Liver (tissue), 8 donors: ENCODE measurements at regions not wholly inside any gene's neighbourhood (a gene's known extent, or its start where the extent isn't known, plus 50 kb on each side); places are given as distances from the start of the nearest gene placed in this dataset.

Experiments
- DNase-seq: peaks from one replicate; pipeline ENCODE4 v3.0.0-alpha.2; 2017; ENCODE audit warnings: low spot score
- H3K27ac ChIP-seq, 2 donors: one replicate each; pipeline ENCODE4 v1.7.0; 2013; ENCODE audit warnings: inconsistent platforms in 2 of 2, low read length in 2 of 2, control low read depth in 1 of 2, low read depth in 1 of 2, mild to moderate bottlenecking in 1 of 2
- H3K27me3 ChIP-seq, 4 donors: one replicate each; pipeline versions ENCODE4 v1.6.1 to v1.7.0; 2013; ENCODE audit warnings: low read length in 3 of 4, inconsistent platforms in 1 of 4, mild to moderate bottlenecking in 1 of 4, moderate library complexity in 1 of 4; ENCODE audit not compliant: control insufficient read depth in 4 of 4, insufficient read depth in 4 of 4
- H3K36me3 ChIP-seq, 4 donors: one replicate each; pipeline versions ENCODE4 v1.6.1 to v1.7.0; 2013; ENCODE audit warnings: low read length in 3 of 4, mild to moderate bottlenecking in 3 of 4, low read depth in 1 of 4, moderate library complexity in 1 of 4; ENCODE audit not compliant: control insufficient read depth in 4 of 4, insufficient read depth in 3 of 4
- H3K4me1 ChIP-seq, 4 donors: one replicate each; pipeline versions ENCODE4 v1.6.1 to v1.7.0; 2013; ENCODE audit warnings: low read length in 3 of 4, mild to moderate bottlenecking in 3 of 4, moderate library complexity in 1 of 4; ENCODE audit not compliant: control insufficient read depth in 4 of 4, insufficient read depth in 4 of 4
- H3K4me3 ChIP-seq, 3 donors: one replicate each; pipeline versions ENCODE4 v1.6.1 to v1.7.0; 2013; ENCODE audit warnings: low read length in 3 of 3, control low read depth in 1 of 3, low read depth in 1 of 3, mild to moderate bottlenecking in 1 of 3
- H3K9ac ChIP-seq, 2 donors: one replicate each; pipeline ENCODE4 v1.7.0; 2013; ENCODE audit warnings: low read length in 2 of 2, mild to moderate bottlenecking in 2 of 2, moderate library complexity in 2 of 2, control low read depth in 1 of 2, low read depth in 1 of 2
- H3K9me3 ChIP-seq, 4 donors: one replicate each; pipeline versions ENCODE4 v1.6.1 to v1.7.0; 2013; ENCODE audit warnings: low read length in 3 of 4; ENCODE audit not compliant: control insufficient read depth in 4 of 4
- ATF3 ChIP-seq: IDR thresholded peaks from 2 replicates; pipeline ENCODE4 v1.6.1; 2016; ENCODE audit warnings: antibody characterized with exemption
- CTCF ChIP-seq: fragments of 150-350 bp; IDR thresholded peaks from 2 replicates; pipeline ENCODE4 v1.5.1; 2017; ENCODE audit warnings: improper control_type of control experiment, low read depth, low read length; ENCODE audit not compliant: missing input control
- EGR1 ChIP-seq, 2 donors: IDR thresholded peaks; 2 replicates each; pipeline ENCODE4 v1.6.1; 2016 to 2018; ENCODE audit warnings: antibody characterized with exemption in 2 of 2, low read depth in 2 of 2
- FOXA1 ChIP-seq: IDR thresholded peaks from 2 replicates; pipeline ENCODE4 v1.6.1; 2016; ENCODE audit warnings: antibody characterized with exemption
- FOXA2 ChIP-seq: IDR thresholded peaks from 2 replicates; pipeline ENCODE4 v1.6.1; 2016; ENCODE audit warnings: antibody characterized with exemption
- GABPA ChIP-seq, 2 donors: IDR thresholded peaks in 1 of 2; conservative IDR thresholded peaks in 1 of 2; 2 replicates each; pipeline ENCODE4 v1.6.1; 2016; ENCODE audit warnings: antibody characterized with exemption in 2 of 2, mild to moderate bottlenecking in 1 of 2, moderate library complexity in 1 of 2
- HNF4A ChIP-seq, 2 donors: conservative IDR thresholded peaks; 2 replicates each; pipeline ENCODE4 v1.6.1; 2016; ENCODE audit warnings: antibody characterized with exemption in 2 of 2, mild to moderate bottlenecking in 2 of 2
- HNF4G ChIP-seq: IDR thresholded peaks from 2 replicates; pipeline ENCODE4 v1.6.1; 2016; ENCODE audit warnings: antibody characterized with exemption
- JUND ChIP-seq, 2 donors: IDR thresholded peaks; 2 replicates each; pipeline ENCODE4 v1.6.1; 2016; ENCODE audit warnings: antibody characterized with exemption in 2 of 2
- MAX ChIP-seq: IDR thresholded peaks from 2 replicates; pipeline ENCODE4 v1.6.1; 2016; ENCODE audit warnings: antibody characterized with exemption
- NR2F2 ChIP-seq: IDR thresholded peaks from 2 replicates; pipeline ENCODE4 v1.6.1; 2016; ENCODE audit warnings: antibody characterized with exemption
- RAD21 ChIP-seq, 2 donors: IDR thresholded peaks; 2 replicates each; pipeline ENCODE4 v1.6.1; 2016; ENCODE audit warnings: antibody characterized with exemption in 2 of 2, mild to moderate bottlenecking in 2 of 2
- REST ChIP-seq: IDR thresholded peaks from 2 replicates; pipeline ENCODE4 v1.6.1; 2016; ENCODE audit warnings: antibody characterized with exemption, mild to moderate bottlenecking
- RXRA ChIP-seq, 2 donors: IDR thresholded peaks; 2 replicates each; pipeline ENCODE4 v1.6.1; 2017 to 2018; ENCODE audit warnings: antibody characterized with exemption in 2 of 2, mild to moderate bottlenecking in 1 of 2
- SP1 ChIP-seq: IDR thresholded peaks from 2 replicates; pipeline ENCODE4 v1.6.1; 2018; ENCODE audit warnings: antibody characterized with exemption, mild to moderate bottlenecking
- TAF1 ChIP-seq: conservative IDR thresholded peaks from 2 replicates; pipeline ENCODE4 v1.6.1; 2016; ENCODE audit warnings: antibody characterized with exemption, mild to moderate bottlenecking
- YY1 ChIP-seq: IDR thresholded peaks from 2 replicates; pipeline ENCODE4 v1.6.1; 2016; ENCODE audit warnings: antibody characterized with exemption, mild to moderate bottlenecking
- ZBTB33 ChIP-seq: IDR thresholded peaks from 2 replicates; pipeline ENCODE4 v1.6.1; 2016; ENCODE audit warnings: antibody characterized with exemption
- WGBS: extraction: QIAGEN DNeasy Blood & Tissue Kit; methylation state at CpG from one replicate; pipeline ENCODE4 v1.1.7; 2013; 5-methylcytosine and 5-hydroxymethylcytosine counted together
- donor health status: healthy.
- donor health status: healthy.
- donor health status: healthy.
- donor health status: healthy.
- donor health status: healthy.

- TF ChIP-seq ZBTB33 (no peak), JUND (IDR thresholded peaks at IDR 0.05) (no peak)
Measured at GRCh38 chr4:59307609-59308008, 1892.5 kb upstream of the ADGRL3 start (continued).

- H3K9ac ChIP-seq: no peak overlapping the region
- TF ChIP-seq ATF3: no peak
- no peak for TF ChIP-seq GABPA (IDR thresholded peaks at IDR 0.05 in 1 of 2, conservative IDR thresholded peaks at IDR 0.05 in 1 of 2)
- TF ChIP-seq FOXA1: no peak
- TF ChIP-seq RXRA (IDR thresholded peaks at IDR 0.05): no peak
- TF ChIP-seq YY1: no peak
- no peak for TF ChIP-seq NR2F2
- TF ChIP-seq RAD21 (IDR thresholded peaks at IDR 0.05): no peak
- no peak for TF ChIP-seq HNF4A (conservative IDR thresholded peaks at IDR 0.05)
- no peak for TF ChIP-seq SP1
- no peak for TF ChIP-seq ZBTB33
- no peak for TF ChIP-seq HNF4G
- no peak for TF ChIP-seq EGR1 (IDR thresholded peaks at IDR 0.05; ENCODE audit: low read depth in 2 of 2)
- TF ChIP-seq REST: no peak
- no peak overlapping the region for H3K27ac ChIP-seq
- no peaks in the 10 kb centered on the region for H3K27me3 ChIP-seq
- no peak overlapping the region for H3K4me3 ChIP-seq
- no peaks in the 10 kb centered on the region for H3K36me3 ChIP-seq
- H3K9me3 ChIP-seq: no peaks in the 10 kb centered on the region
- H3K4me1 ChIP-seq: no peaks in the 10 kb centered on the region
- DNase-seq: no peak
- WGBS: 40% methylated on average over 1 of the region's 1 CpG
Measured at GRCh38 chr4:59314637-59315036, 1885.5 kb upstream of the ADGRL3 start.

GRCh38 chr4:59339631-59340030 is 1860.5 kb upstream of the ADGRL3 start:
- no peak overlapping the region for H3K4me3 ChIP-seq
- H3K27me3 ChIP-seq: no peaks in the 10 kb centered on the region
- H3K4me1 ChIP-seq: no peaks in the 10 kb centered on the region
- H3K36me3 ChIP-seq: no peaks in the 10 kb centered on the region
- no peak for DNase-seq
- H3K9ac ChIP-seq: no peak overlapping the region
- no peaks in the 10 kb centered on the region for H3K9me3 ChIP-seq
- H3K27ac ChIP-seq: no peak overlapping the region
- TF ChIP-seq NR2F2 (no peak), HNF4G (no peak), FOXA2 (no peak), CTCF (no peak), EGR1 (IDR thresholded peaks at IDR 0.05; ENCODE audit: low read depth in 2 of 2) (no peak), MAX (no peak), RAD21 (IDR thresholded peaks at IDR 0.05) (no peak), FOXA1 (no peak), TAF1 (no peak), HNF4A (conservative IDR thresholded peaks at IDR 0.05) (no peak), REST (no peak)
